H1 (cell line): ENCODE measurements at regions not wholly inside any gene's neighbourhood (a gene's known extent, or its start where the extent isn't known, plus 50 kb on each side); places are given as distances from the start of the nearest gene placed in this dataset.

Source experiments
- CTCF ChIA-PET: fragments of 300-600 bp; sonication (Branson Sonifier 250); formaldehyde crosslinking; loops from one replicate; lab custom pipeline; 2021; ENCODE audit not compliant: partially characterized antibody; lab: Charles Lee
- POLR2A ChIA-PET: fragments of 300-600 bp; sonication (Branson Sonifier 250); formaldehyde crosslinking; loops from one replicate; lab custom pipeline; 2021; ENCODE audit warnings: inconsistent platforms; ENCODE audit not compliant: partially characterized antibody; lab: Charles Lee
- DNase-seq, 2 experiments: peaks; one replicate each; pipeline versions ENCODE4 v3.0.0 to v3.0.0-alpha.2; 2010 to 2022; ENCODE audit warnings: low spot score in 2 of 2, low read depth in 1 of 2, mixed read lengths in 1 of 2
- FAIRE-seq: peaks from 2 replicates; lab custom pipeline; 2011; peaks lifted over from hg19 to GRCh38; lab: Jason Lieb, UNC
- H2AFZ ChIP-seq: 2 replicates; pipeline ENCODE4 v1.8.1; 2012; ENCODE audit warnings: low read length, inconsistent platforms
- H2AK5ac ChIP-seq: 2 replicates; pipeline ENCODE4 v1.6.1; 2013; ENCODE audit warnings: low read depth, low read length
- H2BK120ac ChIP-seq: replicated peaks from 2 replicates; pipeline ENCODE3; 2013; ENCODE audit warnings: low read depth, low read length, inconsistent platforms
- H2BK12ac ChIP-seq: 2 replicates; pipeline ENCODE4 v1.6.1; 2013; ENCODE audit warnings: low read depth, low read length
- H2BK15ac ChIP-seq: 2 replicates; pipeline ENCODE4 v1.6.1; 2013; ENCODE audit warnings: low read length
- H2BK20ac ChIP-seq: 2 replicates; pipeline ENCODE4 v1.6.1; 2013; ENCODE audit warnings: low read length
- H2BK5ac ChIP-seq: 2 replicates; pipeline ENCODE4 v1.6.1; 2013; ENCODE audit warnings: low read depth, low read length
- H3K14ac ChIP-seq: 2 replicates; pipeline ENCODE4 v1.6.1; 2013; ENCODE audit warnings: inconsistent platforms; ENCODE audit not compliant: insufficient read length
- H3K18ac ChIP-seq: 2 replicates; pipeline ENCODE4 v1.6.1; 2013; ENCODE audit warnings: low read length; ENCODE audit errors: extremely low read depth
- H3K23ac ChIP-seq: 2 replicates; pipeline ENCODE4 v1.6.1; 2013; ENCODE audit warnings: inconsistent platforms; ENCODE audit not compliant: insufficient read length
- H3K23me2 ChIP-seq: 2 replicates; pipeline ENCODE4 v1.6.1; 2013; ENCODE audit warnings: low read depth, low read length
- H3K27ac ChIP-seq: 2 replicates; pipeline ENCODE4 v1.6.1; 2011; ENCODE audit warnings: low read depth, low read length, inconsistent platforms
- H3K27me3 ChIP-seq, 4 experiments: replicated peaks in 1 of 4; 1 replicate in 1 of 4; 2 replicates in 3 of 4; pipeline versions ENCODE4 v1.6.1 to v1.8.1; 2011 to 2013; ENCODE audit warnings: low read length in 3 of 4, mild to moderate bottlenecking in 3 of 4, inconsistent platforms in 2 of 4, mixed read lengths in 2 of 4, moderate library complexity in 1 of 4; ENCODE audit not compliant: control insufficient read depth in 3 of 4, insufficient read depth in 3 of 4; ENCODE audit errors: extremely low read depth in 1 of 4
- H3K36me3 ChIP-seq, 4 experiments: 2 replicates each; pipeline versions ENCODE4 v1.6.1 to v1.8.1; 2011 to 2013; ENCODE audit warnings: mild to moderate bottlenecking in 4 of 4, low read length in 3 of 4, moderate library complexity in 2 of 4, control low read depth in 1 of 4, inconsistent platforms in 1 of 4; ENCODE audit not compliant: insufficient read depth in 4 of 4, control insufficient read depth in 2 of 4
- H3K4ac ChIP-seq: replicated peaks from 2 replicates; pipeline ENCODE3; 2013; ENCODE audit warnings: low read length, low read depth, mixed read lengths, inconsistent platforms; ENCODE audit not compliant: insufficient read length
- H3K4me1 ChIP-seq, 4 experiments: replicated peaks in 1 of 4; 1 replicate in 1 of 4; 2 replicates in 3 of 4; pipeline versions ENCODE4 v1.6.1 to v1.8.1; 2011 to 2013; ENCODE audit warnings: low read length in 3 of 4, inconsistent platforms in 2 of 4, mixed read lengths in 1 of 4; ENCODE audit not compliant: insufficient read depth in 4 of 4, control insufficient read depth in 3 of 4
- H3K4me2 ChIP-seq, 2 experiments: 2 replicates each; pipeline versions ENCODE4 v1.6.1 to v1.8.1; 2011 to 2013; ENCODE audit warnings: low read depth in 2 of 2, low read length in 2 of 2, control low read depth in 1 of 2, inconsistent platforms in 1 of 2, mild to moderate bottlenecking in 1 of 2; ENCODE audit not compliant: insufficient read depth in 1 of 2
- H3K4me3 ChIP-seq, 4 experiments: fragments of 200-600, 300-600 bp in 1 of 4; sonication (generic), shearing (Covaris generic), sonication (Bioruptor Twin) in 1 of 4; 2 replicates each; pipeline versions ENCODE4 v1.5.1 to v1.8.1; 2011 to 2016; ENCODE audit warnings: low read length in 4 of 4, low read depth in 3 of 4, control low read depth in 2 of 4, inconsistent platforms in 2 of 4, mild to moderate bottlenecking in 2 of 4, mixed read lengths in 1 of 4, moderate library complexity in 1 of 4; ENCODE audit not compliant: insufficient read depth in 2 of 4; ENCODE audit errors: extremely low read depth in 1 of 4
- H3K56ac ChIP-seq: replicated peaks from 2 replicates; pipeline ENCODE3; 2013; ENCODE audit warnings: low read depth, mild to moderate bottlenecking, mixed read lengths, low read length, inconsistent platforms; ENCODE audit not compliant: insufficient read length
- H3K79me1 ChIP-seq: 2 replicates; pipeline ENCODE4 v1.6.1; 2013; ENCODE audit warnings: low read depth, low read length, control low read depth
- H3K79me2 ChIP-seq, 2 experiments: 2 replicates each; pipeline versions ENCODE4 v1.6.1 to v1.8.1; 2012 to 2013; ENCODE audit warnings: low read length in 2 of 2, mild to moderate bottlenecking in 2 of 2, inconsistent platforms in 1 of 2; ENCODE audit not compliant: insufficient read depth in 2 of 2, control insufficient read depth in 1 of 2
- H3K9ac ChIP-seq, 4 experiments: replicated peaks in 1 of 4; 1 replicate in 1 of 4; 2 replicates in 3 of 4; pipeline versions ENCODE4 v1.6.1 to v1.8.1; 2011 to 2013; ENCODE audit warnings: low read depth in 3 of 4, low read length in 3 of 4, control low read depth in 2 of 4, mild to moderate bottlenecking in 2 of 4, moderate library complexity in 2 of 4, inconsistent platforms in 1 of 4; ENCODE audit errors: extremely low read depth in 1 of 4
- H3K9me3 ChIP-seq, 2 experiments: 2 replicates each; pipeline versions ENCODE4 v1.6.1 to v1.8.1; 2012 to 2013; ENCODE audit warnings: mild to moderate bottlenecking in 2 of 2, moderate library complexity in 2 of 2, control low read depth in 1 of 2, inconsistent platforms in 1 of 2, low read depth in 1 of 2, low read length in 1 of 2, mixed read lengths in 1 of 2; ENCODE audit not compliant: insufficient read depth in 2 of 2
- H4K20me1 ChIP-seq, 2 experiments: replicated peaks in 1 of 2; 2 replicates each; pipeline versions ENCODE3 to v1.8.1; 2011 to 2013; ENCODE audit warnings: inconsistent platforms in 2 of 2, low read length in 2 of 2, mild to moderate bottlenecking in 1 of 2; ENCODE audit not compliant: insufficient read depth in 2 of 2, control insufficient read depth in 1 of 2
- H4K5ac ChIP-seq: 2 replicates; pipeline ENCODE4 v1.6.1; 2013; ENCODE audit warnings: low read length, low read depth, mixed read lengths, inconsistent platforms; ENCODE audit not compliant: insufficient read length
- H4K8ac ChIP-seq: 2 replicates; pipeline ENCODE4 v1.8.0; 2013; ENCODE audit warnings: mild to moderate bottlenecking, moderate library complexity, low read length, inconsistent platforms; ENCODE audit not compliant: insufficient read depth; ENCODE audit errors: extremely low read depth
- H4K91ac ChIP-seq: replicated peaks from 2 replicates; pipeline ENCODE3; 2013; ENCODE audit warnings: low read length, mixed read lengths, inconsistent platforms; ENCODE audit not compliant: insufficient read length
- CBX5 ChIP-seq: fragments of 300-800, 300-1000 bp; sonication (generic); IDR thresholded peaks from 2 replicates; pipeline ENCODE4 v1.7.1; 2016; ENCODE audit warnings: antibody characterized with exemption, low read length, low read depth
- GTF2F1 ChIP-seq: IDR thresholded peaks from 2 replicates; pipeline ENCODE4 v1.6.1; 2012; ENCODE audit warnings: low read depth, low read length, improper control_type of control experiment, borderline replicate concordance
- HDAC6 ChIP-seq: IDR thresholded peaks from one replicate; pipeline ENCODE4 v1.7.1; 2012; ENCODE audit warnings: low read depth, mild to moderate bottlenecking, inconsistent platforms, low read length, moderate library complexity
- NRF1 ChIP-seq: IDR thresholded peaks from 2 replicates; pipeline ENCODE4 v1.6.1; 2011; ENCODE audit warnings: mild to moderate bottlenecking, low read depth, low read length, improper control_type of control experiment
- POU5F1 ChIP-seq: IDR thresholded peaks from 2 replicates; pipeline ENCODE4 v1.6.1; 2011; ENCODE audit warnings: low read depth, mild to moderate bottlenecking, low read length, moderate library complexity
- RNF2 ChIP-seq: fragments of 200-900, 300-1000 bp; sonication (generic); IDR thresholded peaks from 2 replicates; pipeline ENCODE4 v1.7.1; 2016; ENCODE audit warnings: borderline replicate concordance, low read depth, mild to moderate bottlenecking, antibody characterized with exemption, low read length; ENCODE audit not compliant: poor library complexity, severe bottlenecking; ENCODE audit errors: missing control alignments
- TAF7 ChIP-seq: optimal IDR thresholded peaks from 2 replicates; pipeline ENCODE3; 2011; ENCODE audit warnings: low read depth, mild to moderate bottlenecking, inconsistent platforms, low read length, moderate library complexity, borderline replicate concordance
- TBP ChIP-seq: IDR thresholded peaks from 2 replicates; pipeline ENCODE4 v1.6.1; 2011; ENCODE audit warnings: low read depth, low read length, improper control_type of control experiment
- WGBS, 2 experiments: shearing (Covaris generic) in 1 of 2; methylation state at CpG; one replicate each; pipeline versions ENCODE4 v1.1.6 to v1.1.7; 2013 to 2015; ENCODE audit warnings: low lambda C conversion rate in 2 of 2, mixed read lengths in 2 of 2, inconsistent platforms in 1 of 2, low coverage in 1 of 2, missing lambda C conversion rate in 1 of 2; ENCODE audit not compliant: insufficient replicate concordance in 2 of 2, insufficient coverage in 1 of 2, insufficient read length in 1 of 2; ENCODE audit errors: extremely low coverage in 1 of 2, missing lambda C conversion rate in 1 of 2; 5-methylcytosine and 5-hydroxymethylcytosine counted together

DNA sequence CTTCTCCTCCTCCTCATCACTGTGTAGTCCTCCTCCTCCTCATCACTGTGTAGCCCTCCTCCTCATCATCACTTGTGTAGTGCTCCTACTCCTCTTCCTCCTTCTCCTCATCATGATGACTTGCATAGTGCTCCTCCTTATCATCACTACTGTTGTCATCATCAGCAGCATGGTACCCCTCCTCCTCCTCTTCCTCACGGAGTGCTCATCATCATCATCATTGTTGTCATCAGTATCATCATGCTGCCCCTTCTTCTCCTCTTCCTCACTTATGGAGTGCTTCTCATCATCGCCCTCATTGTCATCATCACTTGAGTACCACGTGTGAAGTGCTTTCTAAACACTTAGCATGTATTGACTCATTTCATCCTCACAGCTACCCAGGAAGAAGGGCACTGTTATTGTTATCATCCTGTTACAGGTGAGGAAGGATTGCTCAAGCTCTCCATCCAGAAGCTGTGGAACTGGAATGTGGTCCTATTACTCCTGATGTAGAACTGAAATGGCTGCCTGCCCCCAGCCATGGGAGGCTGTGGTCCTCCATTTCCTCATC, 122.8 kb upstream of the SHH start:
- POLR2A ChIA-PET: no interaction called here
- H3K79me2 ChIP-seq: no peaks in the 10 kb centered on the region
- H3K4ac ChIP-seq: no peak overlapping the region
- no peak overlapping the region for H3K9ac ChIP-seq
- H3K79me1 ChIP-seq: no peaks in the 10 kb centered on the region
- no peak overlapping the region for H2BK120ac ChIP-seq
- H3K23me2 ChIP-seq: no peaks in the 10 kb centered on the region; the same call in 1 of the 2 replicates
- no peak overlapping the region for H2BK15ac ChIP-seq
- no peak overlapping the region for H2BK5ac ChIP-seq
- no peak overlapping the region for H4K8ac ChIP-seq
- FAIRE-seq (no peak), DNase-seq (no peak)
- no peak overlapping the region for H4K91ac ChIP-seq
- no peak overlapping the region for H2AFZ ChIP-seq
- no peak overlapping the region for H2BK20ac ChIP-seq
- peaks cover 0 to 4% of the 10 kb centered on the region in 2 experiments; a peak in 1 of 4 replicates for H3K9me3 ChIP-seq
- H3K4me3 ChIP-seq: no peak overlapping the region
- no peak for TF ChIP-seq POU5F1
- no peak for TF ChIP-seq TBP
- no peak for TF ChIP-seq TAF7
- no peak for TF ChIP-seq HDAC6
- no peak for TF ChIP-seq RNF2
- TF ChIP-seq GTF2F1: no peak
- TF ChIP-seq NRF1: no peak
- TF ChIP-seq CBX5: no peak
- H3K56ac ChIP-seq: no peak overlapping the region
- H3K36me3 ChIP-seq: no peaks in the 10 kb centered on the region
- no peaks in the 10 kb centered on the region for H4K20me1 ChIP-seq
- H2BK12ac ChIP-seq: no peak overlapping the region
- CTCF ChIA-PET: no interaction called here
- no peak overlapping the region for H4K5ac ChIP-seq
- no peak overlapping the region for H3K18ac ChIP-seq
- no peak overlapping the region for H3K4me2 ChIP-seq
- H3K14ac ChIP-seq: no peak overlapping the region
- H3K27me3 ChIP-seq: no peaks in the 10 kb centered on the region
- no peaks in the 10 kb centered on the region for H3K4me1 ChIP-seq
- H3K27ac ChIP-seq: no peak overlapping the region
- WGBS, 2 experiments: 90% methylated on average over 3 of the region's 3 CpGs; no CpG with 5 or more reads in 1 of the 2 experiments
- no peak overlapping the region for H3K23ac ChIP-seq
- H2AK5ac ChIP-seq: no peak overlapping the region
